ENCODE measurements at regions not wholly inside any gene's neighbourhood (a gene's known extent, or its start where the extent isn't known, plus 50 kb on each side); places are given as distances from the start of the nearest gene placed in this dataset.
A peak's percentile ranks its signal among the peaks of the same experiment; 100 is the strongest.

DNA sequence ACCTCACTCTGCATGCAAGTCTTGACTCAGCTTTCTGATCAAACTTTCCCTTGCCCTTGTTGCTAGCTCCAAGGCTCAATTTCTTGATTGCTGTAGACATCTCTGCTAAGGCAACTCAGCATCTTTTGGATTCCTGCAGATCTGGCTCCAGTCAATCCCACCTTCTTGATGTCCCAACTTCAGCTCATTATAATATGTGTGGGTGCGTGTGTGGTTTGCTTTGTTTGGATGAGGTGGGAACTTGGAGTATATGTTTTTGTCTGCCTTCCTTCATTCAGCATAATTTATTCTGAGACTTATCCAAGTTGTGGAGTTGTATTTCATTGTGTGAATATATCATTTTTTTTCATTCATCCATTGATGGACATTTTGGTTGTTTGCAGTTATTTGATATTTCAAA is 364.8 kb upstream of the IGFBP3 start:
- no peaks in the 10 kb centered on the region for H3K79me1 ChIP-seq (ENCODE audit: low read depth, low read length)
- no peak overlapping the region for H2BK15ac ChIP-seq (ENCODE audit: low read length)
- no peak overlapping the region for H3K56ac ChIP-seq (replicated peaks; ENCODE audit: insufficient read length, low read depth, low read length)
- H3K18ac ChIP-seq (ENCODE audit: extremely low read depth, low read length), result no peak overlapping the region
- H3K4me3 ChIP-seq (ENCODE audit: extremely low read depth in 1 of 4, insufficient read depth in 2 of 4, low read depth in 3 of 4, low read length in 4 of 4), result no peak overlapping the region
- no peaks in the 10 kb centered on the region for H3K36me3 ChIP-seq (ENCODE audit: control insufficient read depth in 2 of 4, insufficient read depth in 4 of 4, low read length in 3 of 4)
- no peak for FAIRE-seq
- CTCF ChIA-PET (ENCODE audit: partially characterized antibody), result interaction anchor here (0.6 to 1.5 kb wide), 5 partner anchors 20 to 363 kb away, joined by 3 to 5 read pairs (median 3); no protein-coding TSS in a partner anchor
- no peak overlapping the region for H3K4ac ChIP-seq (replicated peaks; ENCODE audit: insufficient read length, low read depth, low read length)
- H2BK20ac ChIP-seq (ENCODE audit: low read length), result no peak overlapping the region
- no peaks in the 10 kb centered on the region for H3K9me3 ChIP-seq (ENCODE audit: insufficient read depth in 2 of 2, low read depth in 1 of 2, low read length in 1 of 2)
- H3K9ac ChIP-seq (replicated peaks in 1 of 4; ENCODE audit: extremely low read depth in 1 of 4, low read depth in 3 of 4, low read length in 3 of 4), result no peak overlapping the region
- H3K14ac ChIP-seq (ENCODE audit: insufficient read length), result no peak overlapping the region
- DNase-seq (ENCODE audit: low read depth in 1 of 2, low spot score in 2 of 2), result no peak
- no peak overlapping the region for H3K23ac ChIP-seq (ENCODE audit: insufficient read length)
- no peak overlapping the region for H2BK5ac ChIP-seq (ENCODE audit: low read depth, low read length)
- H4K20me1 ChIP-seq (replicated peaks in 1 of 2; ENCODE audit: control insufficient read depth in 1 of 2, insufficient read depth in 2 of 2, low read length in 2 of 2), result no peaks in the 10 kb centered on the region
- POLR2A ChIA-PET (ENCODE audit: partially characterized antibody), result no interaction called here
- H2AFZ ChIP-seq (ENCODE audit: low read length), result peak overlapping the region; percentile 13; the same call in 1 of the 2 replicates
- H4K5ac ChIP-seq (ENCODE audit: insufficient read length, low read depth, low read length), result no peak overlapping the region
- no peak overlapping the region for H2BK12ac ChIP-seq (ENCODE audit: low read depth, low read length)
- no peak overlapping the region for H2AK5ac ChIP-seq (ENCODE audit: low read depth, low read length)
- H3K4me1 ChIP-seq (replicated peaks in 1 of 4; ENCODE audit: control insufficient read depth in 3 of 4, insufficient read depth in 4 of 4, low read length in 3 of 4), result peaks cover 2 to 5% (median 4%) of the 10 kb centered on the region in 4 experiments; a peak in 3 of 7 replicates
- H4K8ac ChIP-seq (ENCODE audit: extremely low read depth, insufficient read depth, low read length), result no peak overlapping the region
- no peak overlapping the region for H4K91ac ChIP-seq (replicated peaks; ENCODE audit: insufficient read length, low read length)
- H2BK120ac ChIP-seq (replicated peaks; ENCODE audit: low read depth, low read length), result no peak overlapping the region
- WGBS, 2 experiments (ENCODE audit: extremely low coverage in 1 of 2, insufficient coverage in 1 of 2, insufficient read length in 1 of 2, insufficient replicate concordance in 2 of 2, low coverage in 1 of 2, low lambda C conversion rate in 2 of 2, missing lambda C conversion rate in 1 of 2), result 0% methylated on average over 1 of the region's 1 CpG; no CpG with 5 or more reads in 1 of the 2 experiments
- H3K23me2 ChIP-seq (ENCODE audit: low read depth, low read length), result no peaks in the 10 kb centered on the region
- no peaks in the 10 kb centered on the region for H3K27me3 ChIP-seq (replicated peaks in 1 of 4; ENCODE audit: control insufficient read depth in 3 of 4, extremely low read depth in 1 of 4, insufficient read depth in 3 of 4, low read length in 3 of 4)
- TF ChIP-seq, protein P1, sequence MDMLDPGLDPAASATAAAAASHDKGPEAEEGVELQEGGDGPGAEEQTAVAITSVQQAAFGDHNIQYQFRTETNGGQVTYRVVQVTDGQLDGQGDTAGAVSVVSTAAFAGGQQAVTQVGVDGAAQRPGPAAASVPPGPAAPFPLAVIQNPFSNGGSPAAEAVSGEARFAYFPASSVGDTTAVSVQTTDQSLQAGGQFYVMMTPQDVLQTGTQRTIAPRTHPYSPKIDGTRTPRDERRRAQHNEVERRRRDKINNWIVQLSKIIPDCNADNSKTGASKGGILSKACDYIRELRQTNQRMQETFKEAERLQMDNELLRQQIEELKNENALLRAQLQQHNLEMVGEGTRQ (IDR thresholded peaks at IDR 0.05; ENCODE audit: low read length), result no peak
- TF ChIP-seq EZH2 (IDR thresholded peaks at IDR 0.05; ENCODE audit: low read depth, low read length, severe bottlenecking), result no peak
- TF ChIP-seq TCF12 (IDR thresholded peaks at IDR 0.05; ENCODE audit: low read depth, low read length), result no peak
- no peak for TF ChIP-seq BCL11A (IDR thresholded peaks at IDR 0.05; ENCODE audit: low read depth in 2 of 2, low read length in 2 of 2)
- TF ChIP-seq HDAC6 (IDR thresholded peaks at IDR 0.05; ENCODE audit: low read depth, low read length), result no peak
- TF ChIP-seq FOSL1 (IDR thresholded peaks at IDR 0.05; ENCODE audit: insufficient read depth, low read depth, low read length), result no peak
- no peak for TF ChIP-seq TAF1 (IDR thresholded peaks at IDR 0.05; ENCODE audit: low read depth, low read length)
- no peak for TF ChIP-seq MAFK (IDR thresholded peaks at IDR 0.05; ENCODE audit: low read depth, low read length)
- TF ChIP-seq SRF (IDR thresholded peaks at IDR 0.05; ENCODE audit: low read depth, low read length), result no peak
- no peak for TF ChIP-seq CREB1 (IDR thresholded peaks at IDR 0.05)
- no peak for TF ChIP-seq PHF8 (conservative IDR thresholded peaks at IDR 0.05; ENCODE audit: low read depth, low read length)
- TF ChIP-seq JUN (IDR thresholded peaks at IDR 0.05; ENCODE audit: low read depth, low read length), result no peak
- no peak for TF ChIP-seq RFX5 (IDR thresholded peaks at IDR 0.05; ENCODE audit: borderline replicate concordance, low read depth, low read length)
- TF ChIP-seq BACH1 (IDR thresholded peaks at IDR 0.05; ENCODE audit: low read length), result no peak
- TF ChIP-seq SIX5 (IDR thresholded peaks at IDR 0.05; ENCODE audit: low read depth, low read length), result no peak
- H3K27ac ChIP-seq (ENCODE audit: low read depth, low read length), result no peak overlapping the region
- no peak overlapping the region for H3K4me2 ChIP-seq (ENCODE audit: insufficient read depth in 1 of 2, low read depth in 2 of 2, low read length in 2 of 2)
- no peaks in the 10 kb centered on the region for H3K79me2 ChIP-seq (ENCODE audit: control insufficient read depth in 1 of 2, insufficient read depth in 2 of 2, low read length in 2 of 2)

Data from H1 (cell line).